ENCODE measurements at regions not wholly inside any gene's neighbourhood (a gene's known extent, or its start where the extent isn't known, plus 50 kb on each side); places are given as distances from the start of the nearest gene placed in this dataset.
A peak's percentile ranks its signal among the peaks of the same experiment; 100 is the strongest.

DNA sequence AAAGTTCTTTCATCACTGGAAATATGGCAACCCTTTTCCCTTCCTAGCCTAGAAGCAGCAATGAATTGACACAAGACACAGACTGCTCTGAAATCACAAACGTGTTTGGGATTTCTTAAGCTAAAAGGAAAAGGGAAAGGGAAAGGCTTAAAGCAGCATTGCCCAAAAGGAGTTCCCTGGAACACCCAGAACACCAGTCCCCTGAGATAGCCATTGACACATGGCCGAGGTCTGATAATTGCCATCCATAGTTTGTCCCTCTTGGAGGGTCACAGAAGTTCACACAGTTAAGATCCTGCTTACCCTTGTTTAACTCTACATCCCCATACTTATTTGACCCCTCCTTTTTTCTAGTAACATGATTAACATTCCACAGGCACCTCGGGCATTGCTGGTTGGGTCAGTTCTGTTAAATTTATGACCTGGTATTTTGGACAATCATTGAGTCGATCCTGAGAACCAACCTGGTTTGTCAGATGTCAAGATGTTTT lies 72.9 kb downstream of the ZNF281 start:
- no TSS peak for BruUV-seq (replicated peaks)
- Mint-ChIP-seq H3K36me3 (ENCODE audit: insufficient read depth, unreplicated experiment) (no peaks in the 10 kb centered on the region), H3K4me1 (ENCODE audit: insufficient read depth, unreplicated experiment) (peaks cover 14% of the 10 kb centered on the region), H3K4me3 (ENCODE audit: unreplicated experiment) (no peak overlapping the region), H3K27me3 (ENCODE audit: insufficient read depth, unreplicated experiment) (no peaks in the 10 kb centered on the region), H3K27ac (ENCODE audit: low read depth, unreplicated experiment) (peak overlapping the region; percentile 82), H3K9me3 (ENCODE audit: unreplicated experiment) (no peaks in the 10 kb centered on the region)
- DNase-seq (ENCODE audit: unreplicated experiment): no peak
- ChIA-PET POLR2A (no interaction called here), CTCF (interaction anchor here (0.7 to 1.5 kb wide), 3 partner anchors 18 to 652 kb away, joined by 3 to 4 read pairs (median 4); no protein-coding TSS in a partner anchor)
- intact Hi-C loops (cut with micrococcal nuclease): no loop called here
- TF ChIP-seq, protein P1, sequence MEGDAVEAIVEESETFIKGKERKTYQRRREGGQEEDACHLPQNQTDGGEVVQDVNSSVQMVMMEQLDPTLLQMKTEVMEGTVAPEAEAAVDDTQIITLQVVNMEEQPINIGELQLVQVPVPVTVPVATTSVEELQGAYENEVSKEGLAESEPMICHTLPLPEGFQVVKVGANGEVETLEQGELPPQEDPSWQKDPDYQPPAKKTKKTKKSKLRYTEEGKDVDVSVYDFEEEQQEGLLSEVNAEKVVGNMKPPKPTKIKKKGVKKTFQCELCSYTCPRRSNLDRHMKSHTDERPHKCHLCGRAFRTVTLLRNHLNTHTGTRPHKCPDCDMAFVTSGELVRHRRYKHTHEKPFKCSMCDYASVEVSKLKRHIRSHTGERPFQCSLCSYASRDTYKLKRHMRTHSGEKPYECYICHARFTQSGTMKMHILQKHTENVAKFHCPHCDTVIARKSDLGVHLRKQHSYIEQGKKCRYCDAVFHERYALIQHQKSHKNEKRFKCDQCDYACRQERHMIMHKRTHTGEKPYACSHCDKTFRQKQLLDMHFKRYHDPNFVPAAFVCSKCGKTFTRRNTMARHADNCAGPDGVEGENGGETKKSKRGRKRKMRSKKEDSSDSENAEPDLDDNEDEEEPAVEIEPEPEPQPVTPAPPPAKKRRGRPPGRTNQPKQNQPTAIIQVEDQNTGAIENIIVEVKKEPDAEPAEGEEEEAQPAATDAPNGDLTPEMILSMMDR (IDR thresholded peaks at IDR 0.05; ENCODE audit: unreplicated experiment): no peak

DNA sequence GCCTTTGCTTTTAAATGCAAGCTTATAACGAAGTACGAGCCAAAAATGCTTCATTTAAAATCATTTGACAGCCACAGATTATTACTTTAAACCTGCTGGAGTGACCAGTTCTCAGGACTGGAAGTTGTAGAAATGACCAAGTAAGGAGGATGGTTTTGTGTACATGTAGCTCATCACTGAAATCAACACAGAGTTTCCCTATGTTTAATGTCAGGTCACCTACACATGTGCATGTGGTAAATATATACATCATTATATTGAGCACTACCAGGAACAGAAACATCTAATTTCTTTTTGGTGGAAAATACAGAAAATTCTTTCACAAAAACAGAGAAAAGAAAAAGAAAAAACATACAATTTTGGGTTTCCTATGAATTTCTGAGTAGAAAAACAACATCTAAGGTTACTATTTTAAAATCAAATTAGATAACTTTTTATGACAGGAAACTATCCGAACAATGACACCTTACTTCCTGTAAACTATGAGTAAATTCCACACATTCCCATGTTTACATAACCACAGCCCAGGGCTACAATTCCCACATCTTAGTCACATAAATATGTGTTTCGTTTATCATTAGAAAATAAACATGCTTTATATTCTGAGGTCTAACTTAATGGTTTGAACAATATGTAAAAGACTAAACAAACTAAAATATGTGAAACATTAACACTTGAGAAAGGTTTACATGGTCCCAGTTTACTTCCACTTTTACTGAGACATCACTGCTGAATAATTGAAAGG lies 73.6 kb downstream of the ZNF281 start:
- BruUV-seq (replicated peaks): no TSS peak
- peak; percentile 64 for DNase-seq (ENCODE audit: unreplicated experiment)
- Mint-ChIP-seq H3K4me1 (ENCODE audit: insufficient read depth, unreplicated experiment) (peaks cover 14% of the 10 kb centered on the region), H3K27me3 (ENCODE audit: insufficient read depth, unreplicated experiment) (no peaks in the 10 kb centered on the region), H3K4me3 (ENCODE audit: unreplicated experiment) (no peak overlapping the region), H3K36me3 (ENCODE audit: insufficient read depth, unreplicated experiment) (no peaks in the 10 kb centered on the region), H3K27ac (ENCODE audit: low read depth, unreplicated experiment) (peak overlapping the region; percentile 82), H3K9me3 (ENCODE audit: unreplicated experiment) (no peaks in the 10 kb centered on the region)
- ChIA-PET POLR2A (interaction anchor here (0.6 kb wide), 1 partner anchor 364 kb away, joined by 4 read pairs; no protein-coding TSS in a partner anchor), CTCF (interaction anchor here (0.7 to 1.5 kb wide), 3 partner anchors 17 to 651 kb away, joined by 3 to 4 read pairs (median 3); no protein-coding TSS in a partner anchor)
- TF ChIP-seq, protein P1 (IDR thresholded peaks at IDR 0.05; ENCODE audit: unreplicated experiment): no peak
- intact Hi-C loops (cut with micrococcal nuclease): no loop called here

DNA sequence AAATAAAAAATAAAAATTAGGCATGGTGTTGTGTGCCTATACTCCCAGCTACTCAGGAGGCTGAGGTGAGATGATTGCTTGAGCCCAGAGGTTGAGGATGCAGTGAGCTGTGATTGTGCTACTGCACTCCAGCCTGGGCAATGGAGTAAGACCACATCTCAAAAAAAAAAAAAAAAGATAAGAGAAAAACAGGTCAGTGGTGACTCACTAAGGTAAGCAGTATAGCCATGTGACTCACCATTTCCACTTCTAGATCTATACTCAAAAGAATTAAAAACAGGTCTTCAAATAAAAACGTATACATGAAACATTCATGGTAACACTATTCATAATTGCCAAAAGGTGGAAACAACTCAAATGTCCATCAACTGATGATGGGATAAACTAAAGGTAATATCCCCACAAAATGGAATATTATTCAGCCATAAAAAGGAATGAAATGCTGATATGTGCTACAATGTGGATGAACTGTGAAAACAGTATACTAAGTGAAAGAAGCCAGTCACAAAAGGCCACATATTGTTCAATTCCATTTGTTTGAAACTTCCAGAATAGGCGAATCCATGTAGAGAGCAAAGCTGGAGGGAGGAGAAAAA lies 75.1 kb downstream of the ZNF281 start:
- ChIA-PET CTCF (interaction anchor here (0.6 to 0.7 kb wide), 3 partner anchors 14 to 178 kb away, joined by 3 read pairs; no protein-coding TSS in a partner anchor), POLR2A (no interaction called here)
- intact Hi-C loops (cut with micrococcal nuclease): no loop called here
- Mint-ChIP-seq H3K27ac (ENCODE audit: low read depth, unreplicated experiment) (no peak overlapping the region), H3K4me1 (ENCODE audit: insufficient read depth, unreplicated experiment) (peaks cover 14% of the 10 kb centered on the region), H3K9me3 (ENCODE audit: unreplicated experiment) (no peaks in the 10 kb centered on the region), H3K27me3 (ENCODE audit: insufficient read depth, unreplicated experiment) (no peaks in the 10 kb centered on the region), H3K4me3 (ENCODE audit: unreplicated experiment) (no peak overlapping the region), H3K36me3 (ENCODE audit: insufficient read depth, unreplicated experiment) (no peaks in the 10 kb centered on the region)
- BruUV-seq (replicated peaks): no TSS peak
- DNase-seq (ENCODE audit: unreplicated experiment): peak; percentile 38
- TF ChIP-seq, protein P1 (IDR thresholded peaks at IDR 0.05; ENCODE audit: unreplicated experiment): no peak

DNA sequence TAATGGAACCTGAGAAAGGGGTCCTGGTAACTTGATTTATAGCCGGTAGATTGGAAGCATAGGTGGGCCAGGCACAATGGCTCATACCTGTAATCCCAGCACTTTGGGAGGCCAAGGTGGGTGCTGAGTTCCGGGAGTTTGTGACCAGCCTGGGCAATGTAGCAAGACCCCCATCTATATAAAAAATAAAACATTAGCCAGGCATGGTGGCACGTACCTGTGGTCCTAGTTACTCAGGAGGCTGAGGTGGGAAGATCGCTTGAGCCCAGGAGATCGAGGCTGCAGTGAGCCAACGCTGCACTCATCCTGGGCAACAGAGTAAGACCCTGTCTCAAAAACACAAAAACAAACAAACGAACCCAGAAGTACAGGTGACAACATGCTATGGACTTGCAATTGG lies 76.5 kb downstream of the ZNF281 start:
- H3K27ac Mint-ChIP-seq (ENCODE audit: low read depth, unreplicated experiment): no peak overlapping the region
- H3K9me3 Mint-ChIP-seq (ENCODE audit: unreplicated experiment): no peaks in the 10 kb centered on the region
- ChIA-PET POLR2A (no interaction called here), CTCF (interaction anchor here (0.6 to 1.5 kb wide), 3 partner anchors 27 to 179 kb away, joined by 3 to 4 read pairs (median 3); no protein-coding TSS in a partner anchor)
- no peak for DNase-seq (ENCODE audit: unreplicated experiment)
- H3K4me3 Mint-ChIP-seq (ENCODE audit: unreplicated experiment): no peak overlapping the region
- TF ChIP-seq, protein P1 (IDR thresholded peaks at IDR 0.05; ENCODE audit: unreplicated experiment): no peak
- H3K36me3 Mint-ChIP-seq (ENCODE audit: insufficient read depth, unreplicated experiment): no peaks in the 10 kb centered on the region
- no TSS peak for BruUV-seq (replicated peaks)
- peaks cover 14% of the 10 kb centered on the region for H3K4me1 Mint-ChIP-seq (ENCODE audit: insufficient read depth, unreplicated experiment)
- intact Hi-C loops (cut with micrococcal nuclease): no loop called here
- no peaks in the 10 kb centered on the region for H3K27me3 Mint-ChIP-seq (ENCODE audit: insufficient read depth, unreplicated experiment)

All from MCF 10A (cell line).